ENCODE measurements at regions not wholly inside any gene's neighbourhood (a gene's known extent, or its start where the extent isn't known, plus 50 kb on each side); places are given as distances from the start of the nearest gene placed in this dataset.
"Not testable (repeated sequence)": the region's sequence is repeated elsewhere in the genome, so short reads cannot be mapped to it uniquely, and the experiment has no call there.

DNA sequence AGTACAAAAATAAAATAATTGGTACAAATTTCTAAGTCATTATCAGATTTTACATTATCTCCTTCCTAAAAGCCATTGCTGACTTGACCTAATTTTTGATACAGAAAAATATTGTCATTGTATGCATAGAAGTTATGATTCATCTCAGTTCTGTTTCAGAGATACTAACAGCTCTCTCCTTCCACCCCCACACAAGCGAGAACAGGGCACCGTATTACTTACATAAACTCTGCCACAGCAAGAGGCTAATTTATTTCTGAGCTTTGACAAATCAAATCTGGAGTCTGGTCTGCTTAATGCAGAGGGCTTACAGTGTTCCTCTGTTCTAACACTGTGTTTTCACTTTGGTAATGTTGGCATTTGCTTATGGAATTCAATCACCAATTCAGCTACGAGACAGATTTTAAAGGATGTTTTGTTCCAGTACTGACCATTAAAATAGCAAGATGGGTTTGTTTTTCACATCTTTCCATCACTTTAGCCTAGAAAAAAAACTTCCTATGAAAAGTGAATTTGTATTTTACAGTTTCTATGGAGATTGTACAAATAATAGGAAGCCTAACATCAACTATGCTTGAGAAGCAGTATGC, 181.8 kb downstream of the USP46 start:
- ChIA-PET CTCF (no interaction called here), POLR2A (no interaction called here)

DNA sequence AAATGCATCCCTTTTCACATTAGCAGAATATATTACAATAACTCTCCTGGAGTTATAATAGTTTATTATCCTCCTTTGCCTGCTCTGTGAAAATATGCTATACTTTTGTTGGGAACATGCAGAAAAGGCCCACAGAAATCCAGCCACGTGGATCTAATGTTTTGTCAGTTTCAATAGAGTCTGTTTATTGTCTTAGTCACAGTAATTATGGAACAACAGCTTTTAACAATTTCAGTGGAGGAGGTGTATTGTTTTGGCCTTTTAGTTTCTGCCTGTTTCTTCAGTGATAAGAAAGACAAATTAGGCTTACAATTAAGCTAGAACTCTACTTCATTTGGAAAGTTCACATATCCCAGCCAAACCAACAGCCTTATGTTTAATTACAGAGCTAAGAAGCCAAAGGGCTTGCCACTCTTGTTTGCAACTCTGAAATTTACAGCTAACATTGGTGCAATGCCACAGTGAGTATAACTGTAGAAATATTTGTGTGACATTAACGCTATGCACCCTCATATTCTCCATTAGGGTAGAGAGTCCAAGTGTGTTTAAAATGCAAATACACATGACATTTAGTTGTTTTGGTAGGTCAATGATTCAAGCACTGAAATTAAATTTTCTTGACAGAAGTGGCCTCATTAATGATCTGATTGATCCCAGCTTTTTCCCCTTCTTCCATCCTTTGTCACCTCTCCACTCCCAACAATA, 175.8 kb downstream of the USP46 start:
- CTCF ChIA-PET, result no interaction called here
- POLR2A ChIA-PET, result no interaction called here

DNA sequence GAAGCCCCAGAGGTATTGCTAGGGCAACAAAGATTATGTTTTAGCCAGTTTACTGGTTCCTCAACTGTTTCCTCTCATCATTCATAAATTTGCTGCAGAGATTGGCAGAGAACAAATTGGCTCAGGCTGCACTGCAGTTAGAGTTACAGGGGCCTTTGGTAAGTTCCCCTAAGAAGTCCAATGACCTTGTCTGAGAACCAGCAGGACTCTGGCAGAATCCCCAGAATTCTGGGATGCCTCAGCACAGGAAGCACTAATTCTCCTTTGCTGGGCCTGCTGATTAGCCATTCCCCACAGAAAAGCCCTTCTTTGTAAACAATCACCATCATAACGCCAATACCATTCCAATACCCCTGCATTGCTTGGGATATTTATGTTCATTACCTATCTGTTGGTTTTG, 151.3 kb downstream of the USP46 start:
- CTCF ChIA-PET, result no interaction called here
- POLR2A ChIA-PET, result no interaction called here

DNA sequence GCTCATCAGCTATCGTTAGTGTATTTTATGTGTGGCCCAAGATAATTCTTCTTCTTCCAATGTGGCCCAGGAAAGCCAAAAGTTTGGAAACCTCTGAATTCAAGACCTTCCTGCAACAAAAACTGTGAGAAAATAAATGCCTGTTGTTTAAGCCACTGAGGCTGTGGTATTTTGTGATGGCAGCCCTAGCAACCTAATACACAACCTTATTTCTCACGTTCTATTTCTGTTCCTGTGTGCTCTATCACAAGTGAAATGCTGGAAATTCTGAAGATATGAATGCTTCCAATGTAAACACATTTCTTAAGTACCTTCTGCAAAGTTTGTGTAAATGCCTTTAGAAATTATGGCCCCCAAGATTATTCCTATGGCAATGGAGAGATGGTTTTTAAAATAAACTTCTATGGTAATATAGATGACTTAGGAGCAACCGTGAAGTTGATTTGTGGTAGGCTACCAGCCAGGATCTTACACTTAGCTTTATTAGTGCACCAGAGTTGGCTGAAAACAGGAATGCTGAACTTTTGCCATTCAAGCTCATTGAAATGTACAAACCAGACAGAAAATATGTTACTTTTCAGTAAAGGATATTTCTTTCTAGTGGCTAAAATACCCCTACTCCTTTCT, 148.0 kb downstream of the USP46 start:
- POLR2A ChIA-PET, result no interaction called here
- CTCF ChIA-PET, result no interaction called here

DNA sequence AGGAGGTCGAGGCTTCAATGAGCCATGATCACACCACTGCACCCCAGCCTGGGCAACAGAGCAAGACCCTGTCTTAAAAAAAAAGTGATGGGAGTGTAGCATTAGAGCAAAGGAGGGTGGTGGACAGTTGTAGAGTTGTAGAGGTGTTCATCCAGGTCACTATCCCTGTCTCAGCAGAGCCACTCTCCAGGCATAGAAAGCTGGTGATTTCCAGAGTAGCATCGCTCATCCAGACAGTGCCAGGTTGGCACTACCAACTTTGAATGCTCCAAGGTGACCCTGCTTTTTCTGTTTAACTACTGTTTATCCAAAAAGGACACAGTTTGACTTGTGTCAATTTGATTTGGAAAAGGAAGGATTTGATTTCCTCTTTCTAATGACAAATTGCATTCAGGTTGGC, 147.3 kb downstream of the USP46 start:
- ChIA-PET CTCF (no interaction called here), POLR2A (no interaction called here)

DNA sequence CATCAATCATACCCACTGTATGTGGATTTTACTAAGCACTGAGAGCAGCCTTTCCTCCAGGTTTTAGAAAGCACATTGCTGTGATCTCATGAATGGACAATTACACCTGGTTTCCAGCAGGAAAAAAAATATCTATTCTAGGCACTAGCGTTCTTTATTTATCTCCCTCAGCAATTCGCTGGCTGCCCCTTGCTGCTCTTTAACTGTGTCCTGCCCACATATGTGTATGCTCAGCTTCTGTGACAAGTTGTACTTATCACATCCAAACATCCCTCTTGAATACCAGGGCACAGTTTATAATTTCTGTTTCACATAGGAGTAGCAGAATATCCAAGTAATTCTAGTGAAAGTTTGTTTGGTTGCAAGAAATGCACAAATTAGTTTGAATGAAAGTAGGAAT, 146.8 kb downstream of the USP46 start:
- CTCF ChIA-PET, result no interaction called here
- POLR2A ChIA-PET, result no interaction called here

DNA sequence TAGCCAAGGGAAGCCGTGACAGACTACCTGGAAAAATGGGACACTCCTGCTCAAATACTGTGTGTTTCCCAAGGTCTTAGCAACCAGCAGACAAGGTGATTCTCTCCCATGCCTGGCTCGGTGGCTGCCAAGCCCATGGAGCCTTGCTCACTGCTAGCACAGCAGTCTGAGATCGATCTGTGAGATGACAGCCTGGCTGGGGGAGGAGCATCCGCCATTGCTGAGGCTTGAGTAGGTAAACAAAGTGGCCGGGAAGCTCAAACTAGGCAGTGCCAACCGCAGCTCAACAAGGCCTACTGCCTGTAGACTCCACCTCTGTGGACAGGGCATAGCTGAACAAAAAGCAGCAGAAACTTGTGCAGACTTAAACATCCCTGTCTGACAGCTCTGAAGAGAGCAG, 137.0 kb downstream of the USP46 start:
- CTCF ChIA-PET, result not testable (repeated sequence)

DNA sequence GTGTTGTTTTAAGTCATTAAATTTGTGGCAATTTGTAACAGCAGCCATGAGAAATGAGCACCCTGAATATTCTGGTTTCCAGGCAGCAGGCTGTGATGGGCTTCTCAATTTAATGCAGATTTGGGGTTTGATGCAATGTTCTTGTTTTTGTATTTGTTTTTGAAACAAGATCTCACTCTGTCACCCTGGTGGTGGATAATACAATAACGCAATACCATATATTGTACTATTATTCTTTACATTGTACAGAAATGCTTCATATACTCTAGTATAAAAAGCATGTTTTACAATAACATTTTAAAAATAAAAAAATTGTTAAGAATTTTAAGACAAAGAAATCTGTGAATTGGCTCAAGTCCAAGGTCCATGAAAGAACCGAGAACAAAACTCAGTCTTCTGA, 129.1 kb downstream of the USP46 start:
- ChIA-PET CTCF (no interaction called here), POLR2A (no interaction called here)

More for the DNA sequence above, 137.0 kb downstream of the USP46 start:
- POLR2A ChIA-PET, result not testable (repeated sequence)

DNA sequence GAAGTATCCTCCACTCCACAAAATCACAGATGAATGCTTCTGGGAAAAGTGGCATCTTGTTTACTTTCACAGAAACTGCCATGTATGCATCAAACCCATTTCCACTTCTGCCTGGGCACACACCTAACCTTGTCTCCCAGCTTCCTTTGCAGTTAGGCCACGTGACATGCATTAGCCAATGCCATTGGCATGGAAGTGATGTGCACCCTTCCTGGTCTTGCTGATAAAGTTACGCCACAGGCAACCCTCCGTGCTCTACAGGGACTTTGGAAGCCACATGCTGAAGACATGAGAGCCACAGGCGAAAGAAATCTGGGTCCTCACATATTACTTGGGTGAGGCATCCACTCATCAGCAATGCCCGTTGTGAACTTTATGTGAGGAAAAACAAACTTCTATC, 123.3 kb downstream of the USP46 start:
- ChIA-PET CTCF (no interaction called here), POLR2A (no interaction called here)

All from activated CD8-positive, alpha-beta memory T cell treated with anti-CD3 and anti-CD28 coated beads for 36 hours (primary cell).